Muscle of arm (tissue), 1 donor: ENCODE measurements at regions not wholly inside any gene's neighbourhood (a gene's known extent, or its start where the extent isn't known, plus 50 kb on each side); places are given as distances from the start of the nearest gene placed in this dataset.

Experiments
- DNase-seq: peaks from one replicate; pipeline ENCODE4 v3.0.0-alpha.2; 2013

- DNase-seq, result peak; percentile 68
These were observed 136.6 kb upstream of the TNC start for GRCh38 chr9:115254287-115255180.

GRCh38 chr9:115261656-115262081, 143.7 kb upstream of the TNC start:
- no peak for DNase-seq

GRCh38 chr9:115262477-115262876, 144.5 kb upstream of the TNC start:
- peak; percentile 20 for DNase-seq

- DNase-seq, result no peak
These were observed 145.0 kb upstream of the TNC start for GRCh38 chr9:115262952-115263351.

- DNase-seq, result no peak
These were observed 145.6 kb upstream of the TNC start for GRCh38 chr9:115263371-115264075.

GRCh38 chr9:115264313-115264712, 146.4 kb upstream of the TNC start:
- no peak for DNase-seq

GRCh38 chr9:115267790-115268189, 149.8 kb upstream of the TNC start:
- DNase-seq, result no peak

GRCh38 chr9:115275753-115276152, 157.8 kb upstream of the TNC start:
- no peak for DNase-seq

- DNase-seq, result no peak
These were observed 158.7 kb upstream of the TNC start for GRCh38 chr9:115276621-115277020.

- DNase-seq, result no peak
These were observed 159.3 kb upstream of the TNC start for GRCh38 chr9:115277301-115277700.

GRCh38 chr9:115278326-115279035, 160.5 kb upstream of the TNC start:
- no peak for DNase-seq

- DNase-seq, result no peak
These were observed 165.4 kb upstream of the TNC start for GRCh38 chr9:115283395-115283794.

- no peak for DNase-seq
These were observed 167.9 kb upstream of the TNC start for GRCh38 chr9:115285836-115286235.

- DNase-seq, result no peak
These were observed 168.5 kb upstream of the TNC start for GRCh38 chr9:115286411-115286810.

GRCh38 chr9:115289757-115290208, 171.8 kb upstream of the TNC start:
- DNase-seq, result peak; percentile 77

GRCh38 chr9:115291841-115292240, 173.9 kb upstream of the TNC start:
- no peak for DNase-seq

- no peak for DNase-seq
These were observed 174.8 kb upstream of the TNC start for GRCh38 chr9:115292584-115293279.

GRCh38 chr9:115295734-115296133, 177.8 kb upstream of the TNC start:
- no peak for DNase-seq

GRCh38 chr9:115296831-115297565, 179.0 kb upstream of the TNC start:
- DNase-seq, result no peak

- DNase-seq, result no peak
These were observed 182.2 kb upstream of the TNC start for GRCh38 chr9:115300116-115300515.

GRCh38 chr9:115300874-115301273, 182.9 kb upstream of the TNC start:
- no peak for DNase-seq
